T-helper 1 cell (primary cell): ENCODE measurements at regions not wholly inside any gene's neighbourhood (a gene's known extent, or its start where the extent isn't known, plus 50 kb on each side); places are given as distances from the start of the nearest gene placed in this dataset.
"Not testable (repeated sequence)": the region's sequence is repeated elsewhere in the genome, so short reads cannot be mapped to it uniquely, and the experiment has no call there.

Experiments used
- DNase-seq, 5 donors: peaks; one replicate each; pipeline ENCODE4 v3.0.0-alpha.2; 2012 to 2020

- DNase-seq: no peak
Observed at GRCh38 chr13:111564606-111565005, 244.2 kb downstream of the TEX29 start.

GRCh38 chr13:111565400-111565799, 245.0 kb downstream of the TEX29 start:
- DNase-seq: no peak

GRCh38 chr13:111566567-111566966, 246.1 kb downstream of the TEX29 start:
- DNase-seq: no peak

GRCh38 chr13:111567637-111568036, 247.2 kb downstream of the TEX29 start:
- no peak for DNase-seq

- DNase-seq: no peak
Observed at GRCh38 chr13:111568290-111568689, 247.8 kb downstream of the TEX29 start.

- no peak for DNase-seq
Observed at GRCh38 chr13:111570911-111571310, 250.5 kb downstream of the TEX29 start.

- DNase-seq: no peak
Observed at GRCh38 chr13:111572956-111573761, 252.7 kb downstream of the TEX29 start.

- no peak for DNase-seq
Observed at GRCh38 chr13:111573801-111574200, 253.4 kb downstream of the TEX29 start.

GRCh38 chr13:111575276-111575675, 254.8 kb downstream of the TEX29 start:
- no peak for DNase-seq

- no peak for DNase-seq
Observed at GRCh38 chr13:111575719-111576118, 255.3 kb downstream of the TEX29 start.

- no peak for DNase-seq
Observed at GRCh38 chr13:111577208-111577828, 256.9 kb downstream of the TEX29 start.

GRCh38 chr13:111577956-111578605, 257.6 kb downstream of the TEX29 start:
- no peak for DNase-seq

- DNase-seq: no peak
Observed at GRCh38 chr13:111584101-111584672, 263.7 kb downstream of the TEX29 start.

- no peak for DNase-seq
Observed at GRCh38 chr13:111584870-111585269, 264.4 kb downstream of the TEX29 start.

GRCh38 chr13:111586291-111586690, 265.8 kb downstream of the TEX29 start:
- DNase-seq: no peak

GRCh38 chr13:111587249-111587648, 266.8 kb downstream of the TEX29 start:
- DNase-seq: no peak

- DNase-seq: no peak
Observed at GRCh38 chr13:111589321-111589720, 268.9 kb downstream of the TEX29 start.

- DNase-seq: no peak
Observed at GRCh38 chr13:111589992-111590391, 269.6 kb downstream of the TEX29 start.

- no peak for DNase-seq
Observed at GRCh38 chr13:111590796-111591195, 270.4 kb downstream of the TEX29 start.

GRCh38 chr13:111593490-111593889, 273.0 kb downstream of the TEX29 start:
- not testable (repeated sequence) for DNase-seq

GRCh38 chr13:111594606-111595005, 274.2 kb downstream of the TEX29 start:
- DNase-seq: no peak

GRCh38 chr13:111595276-111595675, 274.8 kb downstream of the TEX29 start:
- DNase-seq: no peak

- DNase-seq: no peak
Observed at GRCh38 chr13:111595791-111596190, 275.3 kb downstream of the TEX29 start.
